ENCODE measurements at regions not wholly inside any gene's neighbourhood (a gene's known extent, or its start where the extent isn't known, plus 50 kb on each side); places are given as distances from the start of the nearest gene placed in this dataset.

DNA sequence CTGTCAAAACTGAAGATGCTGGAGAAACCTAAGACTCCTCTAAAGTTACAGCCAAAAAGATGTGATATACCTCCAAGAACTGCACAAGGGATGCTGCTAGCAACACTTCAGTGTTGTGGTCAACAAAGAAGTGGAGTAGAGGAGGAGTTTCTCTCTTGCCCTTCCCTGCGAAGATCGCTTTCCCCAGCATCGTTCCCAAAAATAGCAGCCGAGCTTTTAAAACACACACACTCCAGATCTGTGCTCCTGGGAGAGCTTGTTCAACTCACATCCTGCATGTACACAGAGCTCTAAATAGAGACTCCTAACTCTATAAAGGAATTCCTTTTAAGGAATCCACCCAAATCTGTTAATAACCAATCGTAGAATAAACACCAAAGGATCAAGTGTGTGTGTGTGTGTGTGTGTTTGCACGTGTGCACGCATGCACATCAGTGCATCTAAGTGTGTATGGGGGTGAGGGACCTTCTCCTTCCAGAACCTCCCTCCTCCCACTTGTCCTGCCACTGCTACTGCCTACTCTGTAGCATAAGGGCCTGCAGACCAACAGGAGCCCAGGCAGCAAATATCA, 58.5 kb downstream of the PSMG1 start:
- TF ChIP-seq EZH2 (IDR thresholded peaks at IDR 0.05; ENCODE audit: insufficient read depth, poor library complexity, severe bottlenecking), result no peak
- no peak for TF ChIP-seq EZH2phosphoT487 (IDR thresholded peaks at IDR 0.05; ENCODE audit: insufficient read depth, low read depth)

DNA sequence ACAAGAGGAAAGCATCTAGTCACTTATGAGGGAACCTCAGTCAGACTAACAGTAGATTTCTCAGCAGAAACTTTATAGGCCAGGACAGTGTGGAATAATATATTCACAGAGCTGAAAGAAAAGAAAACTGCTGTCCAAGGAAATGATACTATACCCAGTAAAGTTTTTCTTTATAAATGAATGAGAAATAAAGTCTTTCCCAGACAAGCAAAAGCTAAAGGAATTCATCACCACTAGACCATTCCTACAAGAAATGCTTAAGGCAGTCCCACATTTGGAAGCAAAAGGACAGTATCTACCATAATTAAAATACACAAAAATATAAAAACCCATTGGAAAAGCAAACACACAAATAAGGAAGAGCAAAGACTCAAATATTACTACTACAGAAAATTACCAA, 59.9 kb downstream of the PSMG1 start:
- H3K27ac ChIP-seq, result no peak overlapping the region
- no peaks in the 10 kb centered on the region for H3K27me3 ChIP-seq (replicated peaks; ENCODE audit: insufficient read depth)
- no peak overlapping the region for H3K4me2 ChIP-seq (ENCODE audit: unreplicated experiment)
- no peak overlapping the region for H2AFZ ChIP-seq
- no peaks in the 10 kb centered on the region for H4K20me1 ChIP-seq (ENCODE audit: insufficient read depth)
- no peaks in the 10 kb centered on the region for H3K79me2 ChIP-seq (ENCODE audit: insufficient read depth)
- H3K36me3 ChIP-seq (ENCODE audit: low read depth), result no peaks in the 10 kb centered on the region
- no peak for TF ChIP-seq EZH2 (IDR thresholded peaks at IDR 0.05; ENCODE audit: insufficient read depth, poor library complexity, severe bottlenecking)
- TF ChIP-seq EZH2phosphoT487 (IDR thresholded peaks at IDR 0.05; ENCODE audit: insufficient read depth, low read depth), result no peak
- no peaks in the 10 kb centered on the region for H3F3A ChIP-seq (ENCODE audit: insufficient read depth)
- H3K9me2 ChIP-seq (ENCODE audit: insufficient read depth), result no peaks in the 10 kb centered on the region
- H3K9ac ChIP-seq, result no peak overlapping the region
- no peak overlapping the region for H3K4me3 ChIP-seq
- no peak for DNase-seq
- H3K4me1 ChIP-seq (ENCODE audit: insufficient read depth), result no peaks in the 10 kb centered on the region
- in situ Hi-C loops (cut with MboI), result loop anchor here (10.0 kb wide), 1 partner anchor 319 kb away; the partner anchor contains the start of gene ETS2
- no peaks in the 10 kb centered on the region for H3K9me3 ChIP-seq (ENCODE audit: low read depth)

More for the DNA sequence above, 58.5 kb downstream of the PSMG1 start:
- Histone ChIP-seq H3K27ac (no peak overlapping the region), H3F3A (ENCODE audit: insufficient read depth) (no peaks in the 10 kb centered on the region), H3K36me3 (ENCODE audit: low read depth) (no peaks in the 10 kb centered on the region), H3K9me2 (ENCODE audit: insufficient read depth) (no peaks in the 10 kb centered on the region), H3K9me3 (ENCODE audit: low read depth) (no peaks in the 10 kb centered on the region), H3K4me3 (no peak overlapping the region), H3K4me1 (ENCODE audit: insufficient read depth) (no peaks in the 10 kb centered on the region), H3K27me3 (replicated peaks; ENCODE audit: insufficient read depth) (no peaks in the 10 kb centered on the region), H4K20me1 (ENCODE audit: insufficient read depth) (no peaks in the 10 kb centered on the region), H2AFZ (no peak overlapping the region), H3K9ac (no peak overlapping the region), H3K4me2 (ENCODE audit: unreplicated experiment) (no peak overlapping the region), H3K79me2 (ENCODE audit: insufficient read depth) (no peaks in the 10 kb centered on the region)
- WGBS, 2 experiments (ENCODE audit: low coverage in 1 of 2, low lambda C conversion rate in 2 of 2, missing lambda C conversion rate in 2 of 2), result 80 to 85% methylated on average over 7 of the region's 7 CpGs
- no peak for DNase-seq
- in situ Hi-C loops (cut with MboI), result loop anchor here (5.0 to 10.0 kb wide), 2 partner anchors 320 to 392 kb away; partner anchors contain the start of gene ETS2

DNA sequence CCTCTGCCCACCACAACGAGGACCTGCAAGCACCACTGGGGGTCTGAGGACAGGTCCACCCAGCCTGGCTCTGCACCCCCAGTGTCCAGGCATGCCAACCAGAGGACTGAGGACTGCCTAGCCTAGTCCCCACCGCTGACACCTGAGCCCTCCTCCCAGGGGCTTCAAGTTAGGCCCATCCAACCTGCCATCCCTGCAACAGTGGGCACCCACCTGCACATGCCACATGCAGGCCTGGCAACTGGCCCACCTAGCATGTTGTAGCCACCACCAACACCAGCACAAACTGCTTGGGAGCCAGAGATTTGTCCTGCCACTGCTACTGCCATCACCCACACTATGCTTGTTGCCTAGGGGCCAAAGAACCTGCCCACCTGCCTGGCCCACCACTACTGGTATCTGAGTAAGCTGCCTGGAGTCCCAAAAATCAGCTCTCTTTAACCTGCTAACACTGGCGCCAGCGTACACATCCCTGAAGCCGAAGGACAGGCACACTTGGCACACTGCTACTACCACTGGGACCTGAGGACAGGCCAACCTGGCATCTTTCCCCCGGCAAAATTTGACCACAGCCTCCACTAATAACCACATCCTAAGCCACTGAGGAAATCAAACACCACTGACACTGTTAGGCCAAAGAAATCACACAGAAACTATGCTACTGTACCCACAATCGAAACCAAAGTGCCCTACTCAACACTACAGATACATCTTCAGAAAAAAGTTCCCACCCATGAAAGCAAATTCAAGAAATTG, 61.5 kb downstream of the PSMG1 start:
- Histone ChIP-seq H3K27me3 (replicated peaks; ENCODE audit: insufficient read depth) (no peaks in the 10 kb centered on the region), H2AFZ (no peak overlapping the region), H3K9me2 (ENCODE audit: insufficient read depth) (no peaks in the 10 kb centered on the region), H3K4me2 (ENCODE audit: unreplicated experiment) (no peak overlapping the region), H3K4me1 (ENCODE audit: insufficient read depth) (no peaks in the 10 kb centered on the region), H3K36me3 (ENCODE audit: low read depth) (no peaks in the 10 kb centered on the region), H4K20me1 (ENCODE audit: insufficient read depth) (no peaks in the 10 kb centered on the region), H3K4me3 (no peak overlapping the region), H3F3A (ENCODE audit: insufficient read depth) (no peaks in the 10 kb centered on the region), H3K79me2 (ENCODE audit: insufficient read depth) (no peaks in the 10 kb centered on the region), H3K9me3 (ENCODE audit: low read depth) (no peaks in the 10 kb centered on the region), H3K27ac (no peak overlapping the region), H3K9ac (no peak overlapping the region)
- in situ Hi-C loops (cut with MboI), result loop anchor here (10.0 kb wide), 1 partner anchor 317 kb away; the partner anchor contains the start of gene ETS2
- no peak for DNase-seq
- WGBS, 2 experiments (ENCODE audit: low coverage in 1 of 2, low lambda C conversion rate in 2 of 2, missing lambda C conversion rate in 2 of 2), result 88% methylated on average over 7 of the region's 7 CpGs
- TF ChIP-seq EZH2 (IDR thresholded peaks at IDR 0.05; ENCODE audit: insufficient read depth, poor library complexity, severe bottlenecking), result no peak
- no peak for TF ChIP-seq EZH2phosphoT487 (IDR thresholded peaks at IDR 0.05; ENCODE audit: insufficient read depth, low read depth)

DNA sequence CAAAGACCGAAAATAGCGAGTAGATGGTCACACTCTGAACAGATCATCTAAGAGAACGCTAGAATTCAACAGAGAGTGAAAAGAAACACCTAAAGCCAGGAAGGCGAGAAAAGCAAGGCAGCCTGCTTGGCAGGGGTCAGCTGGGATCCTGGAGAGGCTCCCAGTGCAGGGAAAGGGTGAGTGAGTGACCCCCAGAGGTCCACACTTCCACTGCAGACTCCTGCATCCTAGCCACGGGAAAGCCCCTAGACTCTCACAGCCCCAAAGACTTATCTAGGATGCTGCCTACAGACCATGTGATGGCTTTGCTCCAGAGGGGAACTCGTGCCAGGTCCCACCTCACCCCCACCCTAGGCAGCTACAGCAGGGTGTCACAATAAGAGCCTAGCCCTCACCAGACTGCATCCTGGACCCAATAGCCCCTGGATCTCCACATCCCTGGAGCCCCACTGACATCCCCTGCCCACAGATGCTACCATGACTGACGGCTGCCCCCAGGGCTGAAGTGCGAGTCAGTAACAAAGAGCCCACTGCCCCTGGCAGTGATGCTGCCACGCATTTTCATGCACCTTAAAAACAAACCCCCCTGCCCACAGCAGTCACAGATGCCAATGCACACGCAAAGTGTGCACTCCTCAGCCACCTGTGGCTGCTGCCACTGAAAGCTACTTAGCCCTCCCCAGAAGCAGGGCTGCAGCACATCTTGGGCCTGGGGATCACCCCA, 62.2 kb downstream of the PSMG1 start:
- no peaks in the 10 kb centered on the region for H3F3A ChIP-seq (ENCODE audit: insufficient read depth)
- H3K27ac ChIP-seq, result no peak overlapping the region
- H3K9me3 ChIP-seq (ENCODE audit: low read depth), result no peaks in the 10 kb centered on the region
- H3K4me1 ChIP-seq (ENCODE audit: insufficient read depth), result no peaks in the 10 kb centered on the region
- no peaks in the 10 kb centered on the region for H3K9me2 ChIP-seq (ENCODE audit: insufficient read depth)
- TF ChIP-seq EZH2phosphoT487 (IDR thresholded peaks at IDR 0.05; ENCODE audit: insufficient read depth, low read depth) (no peak), EZH2 (IDR thresholded peaks at IDR 0.05; ENCODE audit: insufficient read depth, poor library complexity, severe bottlenecking) (no peak)
- no peaks in the 10 kb centered on the region for H3K79me2 ChIP-seq (ENCODE audit: insufficient read depth)
- H3K4me2 ChIP-seq (ENCODE audit: unreplicated experiment), result no peak overlapping the region
- H3K27me3 ChIP-seq (replicated peaks; ENCODE audit: insufficient read depth), result no peaks in the 10 kb centered on the region
- in situ Hi-C loops (cut with MboI), result loop anchor here (10.0 kb wide), 1 partner anchor 316 kb away; the partner anchor contains the start of gene ETS2
- H3K36me3 ChIP-seq (ENCODE audit: low read depth), result no peaks in the 10 kb centered on the region
- no peak for DNase-seq
- H3K9ac ChIP-seq, result no peak overlapping the region
- 84 to 88% methylated on average over 10 of the region's 10 CpGs for WGBS, 2 experiments (ENCODE audit: low coverage in 1 of 2, low lambda C conversion rate in 2 of 2, missing lambda C conversion rate in 2 of 2)
- no peak overlapping the region for H2AFZ ChIP-seq
- no peaks in the 10 kb centered on the region for H4K20me1 ChIP-seq (ENCODE audit: insufficient read depth)
- no peak overlapping the region for H3K4me3 ChIP-seq

All from GM23248 (cell line).